GM23338 (cell line): ENCODE measurements at regions not wholly inside any gene's neighbourhood (a gene's known extent, or its start where the extent isn't known, plus 50 kb on each side); places are given as distances from the start of the nearest gene placed in this dataset.

Experiments
- CREB1 ChIP-seq: fragments of 250-450 bp; sonication (Bioruptor Pico); IDR thresholded peaks from 2 replicates; pipeline ENCODE4 v1.5.0; 2020; ENCODE audit warnings: low read depth, mild to moderate bottlenecking, moderate library complexity
- CTCF ChIP-seq, 2 experiments: fragments of 200-600 bp in 1 of 2; sonication (generic) in 1 of 2; conservative IDR thresholded peaks; 2 replicates each; pipeline versions ENCODE4 v1.5.1 to v1.6.1; 2016 to 2017; ENCODE audit warnings: antibody characterized with exemption in 2 of 2, low read depth in 2 of 2, mild to moderate bottlenecking in 2 of 2, moderate library complexity in 1 of 2
- EZH2 ChIP-seq: fragments of 200-600 bp; sonication (generic); IDR thresholded peaks from one replicate; pipeline ENCODE4 v1.8.0; 2017; ENCODE audit warnings: antibody characterized with exemption, mild to moderate bottlenecking, low read depth; ENCODE audit not compliant: unreplicated experiment
- POLR2AphosphoS5 ChIP-seq: IDR thresholded peaks from 2 replicates; pipeline ENCODE4 v1.6.1; 2016; ENCODE audit warnings: antibody characterized with exemption, low read depth
- TF ChIP-seq, protein P1 (sequence below): IDR thresholded peaks from one replicate; pipeline ENCODE4 v1.6.1; 2018; ENCODE audit warnings: antibody characterized with exemption; ENCODE audit not compliant: unreplicated experiment
- TF ChIP-seq, protein P2 (sequence below): IDR thresholded peaks from 2 replicates; pipeline ENCODE4 v1.6.1; 2016; ENCODE audit warnings: antibody characterized with exemption

GRCh38 chr9:88706193-88707113, 171.5 kb downstream of the NXNL2 start:
- TF ChIP-seq EZH2 (no peak), CTCF (conservative IDR thresholded peaks at IDR 0.05; ENCODE audit: low read depth in 2 of 2) (peak in 1 of 2 experiments; percentile 29; a peak in 3 of 4 replicates), CREB1 (no peak), POLR2AphosphoS5 (no peak)
- TF ChIP-seq, protein P1, sequence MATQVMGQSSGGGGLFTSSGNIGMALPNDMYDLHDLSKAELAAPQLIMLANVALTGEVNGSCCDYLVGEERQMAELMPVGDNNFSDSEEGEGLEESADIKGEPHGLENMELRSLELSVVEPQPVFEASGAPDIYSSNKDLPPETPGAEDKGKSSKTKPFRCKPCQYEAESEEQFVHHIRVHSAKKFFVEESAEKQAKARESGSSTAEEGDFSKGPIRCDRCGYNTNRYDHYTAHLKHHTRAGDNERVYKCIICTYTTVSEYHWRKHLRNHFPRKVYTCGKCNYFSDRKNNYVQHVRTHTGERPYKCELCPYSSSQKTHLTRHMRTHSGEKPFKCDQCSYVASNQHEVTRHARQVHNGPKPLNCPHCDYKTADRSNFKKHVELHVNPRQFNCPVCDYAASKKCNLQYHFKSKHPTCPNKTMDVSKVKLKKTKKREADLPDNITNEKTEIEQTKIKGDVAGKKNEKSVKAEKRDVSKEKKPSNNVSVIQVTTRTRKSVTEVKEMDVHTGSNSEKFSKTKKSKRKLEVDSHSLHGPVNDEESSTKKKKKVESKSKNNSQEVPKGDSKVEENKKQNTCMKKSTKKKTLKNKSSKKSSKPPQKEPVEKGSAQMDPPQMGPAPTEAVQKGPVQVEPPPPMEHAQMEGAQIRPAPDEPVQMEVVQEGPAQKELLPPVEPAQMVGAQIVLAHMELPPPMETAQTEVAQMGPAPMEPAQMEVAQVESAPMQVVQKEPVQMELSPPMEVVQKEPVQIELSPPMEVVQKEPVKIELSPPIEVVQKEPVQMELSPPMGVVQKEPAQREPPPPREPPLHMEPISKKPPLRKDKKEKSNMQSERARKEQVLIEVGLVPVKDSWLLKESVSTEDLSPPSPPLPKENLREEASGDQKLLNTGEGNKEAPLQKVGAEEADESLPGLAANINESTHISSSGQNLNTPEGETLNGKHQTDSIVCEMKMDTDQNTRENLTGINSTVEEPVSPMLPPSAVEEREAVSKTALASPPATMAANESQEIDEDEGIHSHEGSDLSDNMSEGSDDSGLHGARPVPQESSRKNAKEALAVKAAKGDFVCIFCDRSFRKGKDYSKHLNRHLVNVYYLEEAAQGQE: no peak
- TF ChIP-seq, protein P2, sequence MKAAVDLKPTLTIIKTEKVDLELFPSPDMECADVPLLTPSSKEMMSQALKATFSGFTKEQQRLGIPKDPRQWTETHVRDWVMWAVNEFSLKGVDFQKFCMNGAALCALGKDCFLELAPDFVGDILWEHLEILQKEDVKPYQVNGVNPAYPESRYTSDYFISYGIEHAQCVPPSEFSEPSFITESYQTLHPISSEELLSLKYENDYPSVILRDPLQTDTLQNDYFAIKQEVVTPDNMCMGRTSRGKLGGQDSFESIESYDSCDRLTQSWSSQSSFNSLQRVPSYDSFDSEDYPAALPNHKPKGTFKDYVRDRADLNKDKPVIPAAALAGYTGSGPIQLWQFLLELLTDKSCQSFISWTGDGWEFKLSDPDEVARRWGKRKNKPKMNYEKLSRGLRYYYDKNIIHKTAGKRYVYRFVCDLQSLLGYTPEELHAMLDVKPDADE: no peak
